SK-N-SH treated with all-trans-retinoic acid at 6 μM for 48 hours (cell line): ENCODE measurements at regions not wholly inside any gene's neighbourhood (a gene's known extent, or its start where the extent isn't known, plus 50 kb on each side); places are given as distances from the start of the nearest gene placed in this dataset.

Experiments used
- ATAC-seq: fragments of 200-7000 bp; cut with Tn5 transposase; 3 replicates; pipeline ENCODE4 v1.9.1; 2020; ENCODE audit warnings: mild to moderate bottlenecking, moderate library complexity
- ARNTL ChIP-seq: fragments of 450-650 bp; formaldehyde crosslinking; IDR thresholded peaks from 2 replicates; pipeline ENCODE4 v1.5.0; 2020; ENCODE audit warnings: low read depth, mild to moderate bottlenecking, moderate library complexity, borderline replicate concordance
- BACH2 ChIP-seq: fragments of 250-450 bp; sonication (Bioruptor Pico); IDR thresholded peaks from 2 replicates; pipeline ENCODE4 v1.9.0; 2021; ENCODE audit warnings: mild to moderate bottlenecking, borderline replicate concordance
- CSDC2 ChIP-seq: fragments of 250-450 bp; sonication (Bioruptor Pico); IDR thresholded peaks from 2 replicates; pipeline ENCODE4 v1.5.0; 2020; ENCODE audit warnings: mild to moderate bottlenecking, moderate library complexity
- ESRRG ChIP-seq: fragments of 250-450 bp; sonication (Bioruptor Pico); IDR thresholded peaks from 2 replicates; pipeline ENCODE4 v1.6.1; 2021; ENCODE audit warnings: mild to moderate bottlenecking
- GLIS3 ChIP-seq: fragments of 250-450 bp; sonication (Bioruptor Pico); IDR thresholded peaks from 2 replicates; pipeline ENCODE4 v1.5.0; 2020; ENCODE audit warnings: mild to moderate bottlenecking, moderate library complexity
- ISL1 ChIP-seq: fragments of 250-450 bp; sonication (Bioruptor Pico); IDR thresholded peaks from 2 replicates; pipeline ENCODE4 v2.1.2; 2022; ENCODE audit warnings: mild to moderate bottlenecking, moderate library complexity
- OSR1 ChIP-seq: fragments of 250-450 bp; sonication (Bioruptor Pico); IDR thresholded peaks from 2 replicates; pipeline ENCODE4 v1.8.0; 2022; ENCODE audit warnings: moderate library complexity, mild to moderate bottlenecking, inconsistent platforms
- PPARA ChIP-seq: fragments of 250-450 bp; sonication (Bioruptor Pico); IDR thresholded peaks from 2 replicates; pipeline ENCODE4 v1.5.0; 2020; ENCODE audit warnings: mild to moderate bottlenecking, borderline replicate concordance
- RARB ChIP-seq: fragments of 250-450 bp; sonication (Bioruptor Pico); IDR thresholded peaks from 2 replicates; pipeline ENCODE4 v1.8.0; 2021; ENCODE audit warnings: mild to moderate bottlenecking, moderate library complexity
- SNAI2 ChIP-seq: fragments of 250-450 bp; sonication (Bioruptor Pico); IDR thresholded peaks from 2 replicates; pipeline ENCODE4 v1.5.0; 2020; ENCODE audit warnings: mild to moderate bottlenecking, moderate library complexity
- TCF4 ChIP-seq: fragments of 250-450 bp; sonication (Bioruptor Pico); IDR thresholded peaks from 2 replicates; pipeline ENCODE4 v1.8.0; 2021; ENCODE audit warnings: mild to moderate bottlenecking, moderate library complexity, borderline replicate concordance
- TOX ChIP-seq: fragments of 250-450 bp; sonication (Bioruptor Pico); IDR thresholded peaks from 2 replicates; pipeline ENCODE4 v1.8.0; 2021; ENCODE audit warnings: mild to moderate bottlenecking, moderate library complexity, borderline replicate concordance
- ZC3H10 ChIP-seq: fragments of 250-450 bp; sonication (Bioruptor Pico); IDR thresholded peaks from 2 replicates; pipeline ENCODE4 v1.5.1; 2021; ENCODE audit warnings: mild to moderate bottlenecking, moderate library complexity
- ZFP3 ChIP-seq: fragments of 250-450 bp; sonication (Bioruptor Pico); IDR thresholded peaks from 2 replicates; pipeline ENCODE4 v1.5.0; 2020; ENCODE audit warnings: mild to moderate bottlenecking, moderate library complexity
- ZFP30 ChIP-seq: fragments of 450-650 bp; formaldehyde crosslinking; IDR thresholded peaks from 2 replicates; pipeline ENCODE4 v1.5.0; 2022; ENCODE audit warnings: mild to moderate bottlenecking, moderate library complexity
- ZNF565 ChIP-seq: fragments of 450-650 bp; formaldehyde crosslinking; conservative IDR thresholded peaks from 2 replicates; pipeline ENCODE4 v1.5.0; 2020; ENCODE audit warnings: low read depth, mild to moderate bottlenecking, moderate library complexity
- ZNF70 ChIP-seq: fragments of 450-650 bp; formaldehyde crosslinking; IDR thresholded peaks from 2 replicates; pipeline ENCODE4 v1.5.0; 2020; ENCODE audit warnings: mild to moderate bottlenecking, moderate library complexity
- ZNF8 ChIP-seq: fragments of 450-650 bp; formaldehyde crosslinking; IDR thresholded peaks from 2 replicates; pipeline ENCODE4 v1.5.0; 2020; ENCODE audit warnings: mild to moderate bottlenecking, moderate library complexity
- TF ChIP-seq, protein P1 (sequence below): fragments of 250-450 bp; sonication (Bioruptor Pico); IDR thresholded peaks from 2 replicates; pipeline ENCODE4 v1.5.0; 2020; ENCODE audit warnings: mild to moderate bottlenecking, moderate library complexity
- TF ChIP-seq, protein P2 (sequence below): fragments of 250-450 bp; sonication (Bioruptor Pico); IDR thresholded peaks from 2 replicates; pipeline ENCODE4 v1.5.1; 2020; ENCODE audit warnings: low read depth, mild to moderate bottlenecking, moderate library complexity
- TF ChIP-seq, protein P3 (sequence below): fragments of 250-450 bp; sonication (Bioruptor Pico); IDR thresholded peaks from 2 replicates; pipeline ENCODE4 v1.5.1; 2021; ENCODE audit warnings: mild to moderate bottlenecking, moderate library complexity
- TF ChIP-seq, protein P4 (sequence below): fragments of 250-450 bp; sonication (Bioruptor Pico); IDR thresholded peaks from 2 replicates; pipeline ENCODE4 v1.8.0; 2020; ENCODE audit warnings: mild to moderate bottlenecking, moderate library complexity, borderline replicate concordance
- TF ChIP-seq, protein P5 (sequence below): fragments of 250-450 bp; sonication (Bioruptor Pico); IDR thresholded peaks from 2 replicates; pipeline ENCODE4 v1.8.0; 2021; ENCODE audit warnings: low read depth, mild to moderate bottlenecking, moderate library complexity, borderline replicate concordance

DNA sequence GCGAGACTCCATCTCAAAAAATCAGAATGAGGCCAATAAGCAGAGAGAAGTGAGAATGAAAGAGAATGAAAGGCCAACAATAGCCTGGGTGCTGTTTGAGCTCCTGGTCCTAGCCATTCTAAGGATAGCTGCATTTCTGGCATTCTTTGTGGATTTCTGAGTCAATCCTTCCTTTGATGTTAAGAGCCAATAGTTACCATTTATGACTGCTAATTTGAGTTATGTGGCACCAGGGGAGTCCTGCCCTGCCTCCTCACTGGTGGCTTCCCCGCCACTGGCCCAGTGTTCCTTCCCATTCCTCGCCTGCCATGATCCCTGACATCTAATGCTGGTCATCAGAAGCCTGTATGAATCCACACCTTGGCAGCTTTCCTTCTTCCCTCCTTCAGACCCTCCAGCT, 991.2 kb downstream of the UQCRFS1 start:
- no peak for ATAC-seq
- TF ChIP-seq GLIS3 (CRISPR knock-in tag): no peak
- no peak for TF ChIP-seq OSR1 (CRISPR knock-in tag)
- TF ChIP-seq ZNF565: no peak
- no peak for TF ChIP-seq ZNF70
- no peak for TF ChIP-seq TOX (CRISPR knock-in tag)
- no peak for TF ChIP-seq SNAI2 (CRISPR knock-in tag)
- TF ChIP-seq BACH2 (CRISPR knock-in tag): no peak

DNA sequence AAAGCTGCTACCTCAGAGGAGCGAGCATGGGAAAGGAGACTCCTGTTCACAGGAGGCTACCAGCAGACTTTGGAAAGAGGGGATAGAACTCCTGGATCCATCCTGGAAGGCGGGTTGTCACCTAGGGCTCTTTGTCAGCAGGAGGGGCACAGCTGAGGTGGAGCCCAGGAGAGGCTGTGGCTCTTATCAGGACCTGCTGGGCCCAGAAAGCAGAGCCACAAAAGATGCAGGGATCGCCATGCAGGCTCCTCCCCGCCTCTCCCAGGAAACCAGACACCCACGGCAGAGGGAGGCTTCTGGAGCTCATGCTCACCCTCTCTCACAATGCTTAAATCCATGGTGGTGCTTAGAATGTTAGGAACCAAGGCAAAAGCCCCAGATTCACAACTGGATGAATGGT, 994.2 kb downstream of the UQCRFS1 start:
- TF ChIP-seq OSR1 (CRISPR knock-in tag) (no peak), ISL1 (CRISPR knock-in tag) (no peak), ZFP3 (CRISPR knock-in tag) (no peak), ZNF70 (no peak), ZNF8 (CRISPR knock-in tag) (no peak), SNAI2 (CRISPR knock-in tag) (no peak), CSDC2 (CRISPR knock-in tag) (no peak), PPARA (CRISPR knock-in tag) (no peak), ZFP30 (no peak), ARNTL (no peak), RARB (CRISPR knock-in tag) (no peak), ESRRG (CRISPR knock-in tag) (no peak), ZNF565 (no peak), GLIS3 (CRISPR knock-in tag) (no peak), TCF4 (CRISPR knock-in tag) (no peak)
- TF ChIP-seq, protein P1, sequence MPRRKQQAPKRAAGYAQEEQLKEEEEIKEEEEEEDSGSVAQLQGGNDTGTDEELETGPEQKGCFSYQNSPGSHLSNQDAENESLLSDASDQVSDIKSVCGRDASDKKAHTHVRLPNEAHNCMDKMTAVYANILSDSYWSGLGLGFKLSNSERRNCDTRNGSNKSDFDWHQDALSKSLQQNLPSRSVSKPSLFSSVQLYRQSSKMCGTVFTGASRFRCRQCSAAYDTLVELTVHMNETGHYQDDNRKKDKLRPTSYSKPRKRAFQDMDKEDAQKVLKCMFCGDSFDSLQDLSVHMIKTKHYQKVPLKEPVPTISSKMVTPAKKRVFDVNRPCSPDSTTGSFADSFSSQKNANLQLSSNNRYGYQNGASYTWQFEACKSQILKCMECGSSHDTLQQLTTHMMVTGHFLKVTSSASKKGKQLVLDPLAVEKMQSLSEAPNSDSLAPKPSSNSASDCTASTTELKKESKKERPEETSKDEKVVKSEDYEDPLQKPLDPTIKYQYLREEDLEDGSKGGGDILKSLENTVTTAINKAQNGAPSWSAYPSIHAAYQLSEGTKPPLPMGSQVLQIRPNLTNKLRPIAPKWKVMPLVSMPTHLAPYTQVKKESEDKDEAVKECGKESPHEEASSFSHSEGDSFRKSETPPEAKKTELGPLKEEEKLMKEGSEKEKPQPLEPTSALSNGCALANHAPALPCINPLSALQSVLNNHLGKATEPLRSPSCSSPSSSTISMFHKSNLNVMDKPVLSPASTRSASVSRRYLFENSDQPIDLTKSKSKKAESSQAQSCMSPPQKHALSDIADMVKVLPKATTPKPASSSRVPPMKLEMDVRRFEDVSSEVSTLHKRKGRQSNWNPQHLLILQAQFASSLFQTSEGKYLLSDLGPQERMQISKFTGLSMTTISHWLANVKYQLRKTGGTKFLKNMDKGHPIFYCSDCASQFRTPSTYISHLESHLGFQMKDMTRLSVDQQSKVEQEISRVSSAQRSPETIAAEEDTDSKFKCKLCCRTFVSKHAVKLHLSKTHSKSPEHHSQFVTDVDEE (CRISPR knock-in tag): no peak
- TF ChIP-seq, protein P2, sequence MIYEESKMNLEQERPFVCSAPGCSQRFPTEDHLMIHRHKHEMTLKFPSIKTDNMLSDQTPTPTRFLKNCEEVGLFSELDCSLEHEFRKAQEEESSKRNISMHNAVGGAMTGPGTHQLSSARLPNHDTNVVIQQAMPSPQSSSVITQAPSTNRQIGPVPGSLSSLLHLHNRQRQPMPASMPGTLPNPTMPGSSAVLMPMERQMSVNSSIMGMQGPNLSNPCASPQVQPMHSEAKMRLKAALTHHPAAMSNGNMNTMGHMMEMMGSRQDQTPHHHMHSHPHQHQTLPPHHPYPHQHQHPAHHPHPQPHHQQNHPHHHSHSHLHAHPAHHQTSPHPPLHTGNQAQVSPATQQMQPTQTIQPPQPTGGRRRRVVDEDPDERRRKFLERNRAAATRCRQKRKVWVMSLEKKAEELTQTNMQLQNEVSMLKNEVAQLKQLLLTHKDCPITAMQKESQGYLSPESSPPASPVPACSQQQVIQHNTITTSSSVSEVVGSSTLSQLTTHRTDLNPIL (CRISPR knock-in tag): no peak
- TF ChIP-seq, protein P3, sequence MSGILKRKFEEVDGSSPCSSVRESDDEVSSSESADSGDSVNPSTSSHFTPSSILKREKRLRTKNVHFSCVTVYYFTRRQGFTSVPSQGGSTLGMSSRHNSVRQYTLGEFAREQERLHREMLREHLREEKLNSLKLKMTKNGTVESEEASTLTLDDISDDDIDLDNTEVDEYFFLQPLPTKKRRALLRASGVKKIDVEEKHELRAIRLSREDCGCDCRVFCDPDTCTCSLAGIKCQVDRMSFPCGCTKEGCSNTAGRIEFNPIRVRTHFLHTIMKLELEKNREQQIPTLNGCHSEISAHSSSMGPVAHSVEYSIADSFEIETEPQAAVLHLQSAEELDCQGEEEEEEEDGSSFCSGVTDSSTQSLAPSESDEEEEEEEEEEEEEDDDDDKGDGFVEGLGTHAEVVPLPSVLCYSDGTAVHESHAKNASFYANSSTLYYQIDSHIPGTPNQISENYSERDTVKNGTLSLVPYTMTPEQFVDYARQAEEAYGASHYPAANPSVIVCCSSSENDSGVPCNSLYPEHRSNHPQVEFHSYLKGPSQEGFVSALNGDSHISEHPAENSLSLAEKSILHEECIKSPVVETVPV: no peak
- TF ChIP-seq, protein P4, sequence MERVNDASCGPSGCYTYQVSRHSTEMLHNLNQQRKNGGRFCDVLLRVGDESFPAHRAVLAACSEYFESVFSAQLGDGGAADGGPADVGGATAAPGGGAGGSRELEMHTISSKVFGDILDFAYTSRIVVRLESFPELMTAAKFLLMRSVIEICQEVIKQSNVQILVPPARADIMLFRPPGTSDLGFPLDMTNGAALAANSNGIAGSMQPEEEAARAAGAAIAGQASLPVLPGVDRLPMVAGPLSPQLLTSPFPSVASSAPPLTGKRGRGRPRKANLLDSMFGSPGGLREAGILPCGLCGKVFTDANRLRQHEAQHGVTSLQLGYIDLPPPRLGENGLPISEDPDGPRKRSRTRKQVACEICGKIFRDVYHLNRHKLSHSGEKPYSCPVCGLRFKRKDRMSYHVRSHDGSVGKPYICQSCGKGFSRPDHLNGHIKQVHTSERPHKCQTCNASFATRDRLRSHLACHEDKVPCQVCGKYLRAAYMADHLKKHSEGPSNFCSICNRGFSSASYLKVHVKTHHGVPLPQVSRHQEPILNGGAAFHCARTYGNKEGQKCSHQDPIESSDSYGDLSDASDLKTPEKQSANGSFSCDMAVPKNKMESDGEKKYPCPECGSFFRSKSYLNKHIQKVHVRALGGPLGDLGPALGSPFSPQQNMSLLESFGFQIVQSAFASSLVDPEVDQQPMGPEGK (CRISPR knock-in tag): no peak

DNA sequence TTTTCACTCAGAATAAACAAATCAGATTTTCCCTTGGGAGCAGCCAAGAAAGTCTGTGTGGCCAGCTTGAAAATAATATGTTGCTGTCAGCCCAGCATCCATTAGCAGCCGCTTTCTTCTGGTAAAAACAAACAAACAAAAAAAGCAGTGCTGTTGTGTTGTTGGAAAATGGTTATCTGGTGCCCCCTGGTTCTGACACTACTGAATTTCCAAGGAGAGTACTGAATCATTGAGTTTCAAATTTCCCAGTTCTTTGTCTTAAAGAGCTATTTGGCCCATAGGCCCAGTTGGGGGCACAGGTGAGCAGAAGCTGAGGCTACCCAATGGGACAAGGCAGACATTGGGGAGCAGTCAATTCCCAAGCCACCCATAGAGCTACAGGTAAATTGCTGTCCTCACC, 995.9 kb downstream of the UQCRFS1 start:
- no peak for ATAC-seq
- TF ChIP-seq PPARA (CRISPR knock-in tag) (no peak), GLIS3 (CRISPR knock-in tag) (no peak), ZFP3 (CRISPR knock-in tag) (no peak), ARNTL (no peak), ZC3H10 (no peak), ZFP30 (no peak), BACH2 (CRISPR knock-in tag) (no peak), ZNF70 (no peak), TCF4 (CRISPR knock-in tag) (no peak)
- TF ChIP-seq, protein P2 (CRISPR knock-in tag): no peak
- TF ChIP-seq, protein P1 (CRISPR knock-in tag): no peak
- TF ChIP-seq, protein P5, sequence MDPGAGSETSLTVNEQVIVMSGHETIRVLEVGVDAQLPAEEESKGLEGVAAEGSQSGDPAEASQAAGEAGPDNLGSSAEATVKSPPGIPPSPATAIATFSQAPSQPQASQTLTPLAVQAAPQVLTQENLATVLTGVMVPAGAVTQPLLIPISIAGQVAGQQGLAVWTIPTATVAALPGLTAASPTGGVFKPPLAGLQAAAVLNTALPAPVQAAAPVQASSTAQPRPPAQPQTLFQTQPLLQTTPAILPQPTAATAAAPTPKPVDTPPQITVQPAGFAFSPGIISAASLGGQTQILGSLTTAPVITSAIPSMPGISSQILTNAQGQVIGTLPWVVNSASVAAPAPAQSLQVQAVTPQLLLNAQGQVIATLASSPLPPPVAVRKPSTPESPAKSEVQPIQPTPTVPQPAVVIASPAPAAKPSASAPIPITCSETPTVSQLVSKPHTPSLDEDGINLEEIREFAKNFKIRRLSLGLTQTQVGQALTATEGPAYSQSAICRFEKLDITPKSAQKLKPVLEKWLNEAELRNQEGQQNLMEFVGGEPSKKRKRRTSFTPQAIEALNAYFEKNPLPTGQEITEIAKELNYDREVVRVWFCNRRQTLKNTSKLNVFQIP (CRISPR knock-in tag): no peak
- TF ChIP-seq, protein P4 (CRISPR knock-in tag): no peak

More for the DNA sequence above, 994.2 kb downstream of the UQCRFS1 start:
- ATAC-seq: no peak
